ENCODE measurements at regions not wholly inside any gene's neighbourhood (a gene's known extent, or its start where the extent isn't known, plus 50 kb on each side); places are given as distances from the start of the nearest gene placed in this dataset.

GRCh38 chr5:2143088-2143487 lies 260.4 kb upstream of the IRX4 start:
- TF ChIP-seq POLR2AphosphoS5 (IDR thresholded peaks at IDR 0.05) (no peak), CTCF (IDR thresholded peaks at IDR 0.05 in 8 of 11, conservative IDR thresholded peaks at IDR 0.05 in 3 of 11) (no peak), POLR2A (IDR thresholded peaks at IDR 0.05) (no peak)

All from spleen (tissue), 7 donors.